AG10803 (cell line): ENCODE measurements at regions not wholly inside any gene's neighbourhood (a gene's known extent, or its start where the extent isn't known, plus 50 kb on each side); places are given as distances from the start of the nearest gene placed in this dataset.
A peak's percentile ranks its signal among the peaks of the same experiment; 100 is the strongest.

ENCODE experiments used
- DNase-seq: peaks from one replicate; pipeline ENCODE4 v3.0.0; 2010; ENCODE audit warnings: low read depth
- H3K4me3 ChIP-seq: 2 replicates; pipeline ENCODE4 v1.5.1; 2011; ENCODE audit warnings: mild to moderate bottlenecking, low read length, control low read depth
- CTCF ChIP-seq: conservative IDR thresholded peaks from 2 replicates; pipeline ENCODE4 v1.5.1; 2011; ENCODE audit warnings: mild to moderate bottlenecking, low read length, control low read depth, inconsistent platforms

DNA sequence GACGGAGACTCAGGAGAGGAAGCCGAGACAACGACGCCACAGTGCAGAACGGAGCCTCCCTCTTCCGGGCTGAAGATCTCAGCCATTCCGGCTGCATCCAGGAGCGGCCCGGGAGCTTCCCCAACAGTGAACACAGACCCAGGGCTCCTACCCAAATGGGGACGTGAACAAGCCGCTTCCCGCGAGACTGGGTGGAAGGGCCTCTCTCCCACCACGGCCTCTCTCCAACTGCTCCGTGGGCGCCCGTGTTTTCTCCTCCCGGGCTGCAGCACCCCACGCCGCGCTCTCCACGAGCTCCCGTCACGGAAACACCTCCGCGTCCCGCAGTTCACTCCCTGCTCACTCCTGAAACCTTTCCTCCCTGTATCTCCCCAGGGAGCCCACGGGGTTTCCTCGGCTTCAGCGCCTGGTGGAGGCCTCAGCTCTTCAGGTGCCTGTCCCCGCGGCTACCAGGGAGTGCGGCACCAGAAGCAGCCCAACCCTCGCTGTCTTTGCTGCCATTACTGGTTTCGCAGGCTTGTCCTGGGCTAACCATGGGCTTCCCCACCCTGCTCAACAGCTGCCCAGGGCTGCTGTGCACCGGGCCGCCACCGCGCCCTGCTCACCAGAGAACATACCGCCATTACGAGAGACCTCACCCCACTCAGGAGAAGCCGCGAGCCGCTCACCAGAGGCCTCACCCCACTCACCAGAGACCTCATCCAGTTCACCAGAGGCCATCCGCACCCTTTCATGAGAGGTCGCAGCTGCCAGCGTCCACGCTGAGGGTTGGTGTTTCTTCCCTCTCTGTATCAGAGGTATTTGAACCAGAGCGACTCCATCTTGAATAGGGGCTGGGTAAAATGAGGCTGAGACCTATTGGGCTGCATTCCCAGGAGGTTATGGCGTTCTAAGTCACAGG lies 922.8 kb downstream of the QKI start:
- no peak for TF ChIP-seq CTCF
- no peak overlapping the region for H3K4me3 ChIP-seq
- DNase-seq: no peak

GRCh38 chr6:164336455-164336854 lies 921.9 kb downstream of the QKI start:
- no peak for TF ChIP-seq CTCF
- no peak overlapping the region for H3K4me3 ChIP-seq
- no peak for DNase-seq

DNA sequence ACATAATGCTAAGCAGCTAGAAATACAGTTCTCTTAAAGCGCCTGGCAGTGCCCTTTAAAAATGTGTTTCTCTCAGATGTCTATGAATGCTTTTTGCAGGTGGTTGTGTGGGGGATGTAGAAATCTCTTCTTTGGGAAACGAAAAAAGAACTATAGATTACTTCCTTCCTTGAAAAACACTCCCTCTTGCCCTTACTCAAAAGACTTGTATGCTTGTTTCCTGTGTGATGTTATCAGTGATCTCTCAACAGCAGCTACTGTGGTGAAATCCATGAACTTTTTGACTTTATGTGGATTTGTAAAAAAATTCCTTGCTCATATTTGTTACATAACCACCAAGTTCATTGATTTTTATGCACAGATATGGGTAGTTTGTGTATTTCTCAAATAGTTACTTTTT lies 916.5 kb downstream of the QKI start:
- no peak for DNase-seq
- no peak for TF ChIP-seq CTCF

DNA sequence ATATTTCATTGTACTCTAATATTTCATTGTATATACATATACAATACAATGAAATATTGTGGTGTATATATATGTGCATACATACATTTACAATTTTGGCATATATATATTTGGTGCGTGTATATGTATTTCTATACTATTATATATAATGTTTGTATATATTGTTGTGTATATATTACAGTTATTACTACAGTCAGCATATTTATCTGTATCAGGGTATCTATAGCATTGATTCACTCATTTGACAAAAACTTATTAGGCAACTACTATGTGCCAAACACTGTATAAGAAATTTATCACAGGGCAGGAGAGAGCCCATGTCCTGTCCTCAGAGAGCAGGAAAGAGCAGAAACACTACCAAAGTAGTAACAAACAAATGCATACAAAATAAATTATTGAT lies 910.6 kb downstream of the QKI start:
- no peak for TF ChIP-seq CTCF
- no peak for DNase-seq
- H3K4me3 ChIP-seq: no peak overlapping the region

More for the DNA sequence above, 916.5 kb downstream of the QKI start:
- H3K4me3 ChIP-seq: no peak overlapping the region

- TF ChIP-seq CTCF: no peak
- peak; percentile 51 for DNase-seq
- no peak overlapping the region for H3K4me3 ChIP-seq
Observed at GRCh38 chr6:164322533-164322932, 908.0 kb downstream of the QKI start.

GRCh38 chr6:164321297-164321696 lies 906.8 kb downstream of the QKI start:
- no peak for TF ChIP-seq CTCF
- no peak overlapping the region for H3K4me3 ChIP-seq
- no peak for DNase-seq

DNA sequence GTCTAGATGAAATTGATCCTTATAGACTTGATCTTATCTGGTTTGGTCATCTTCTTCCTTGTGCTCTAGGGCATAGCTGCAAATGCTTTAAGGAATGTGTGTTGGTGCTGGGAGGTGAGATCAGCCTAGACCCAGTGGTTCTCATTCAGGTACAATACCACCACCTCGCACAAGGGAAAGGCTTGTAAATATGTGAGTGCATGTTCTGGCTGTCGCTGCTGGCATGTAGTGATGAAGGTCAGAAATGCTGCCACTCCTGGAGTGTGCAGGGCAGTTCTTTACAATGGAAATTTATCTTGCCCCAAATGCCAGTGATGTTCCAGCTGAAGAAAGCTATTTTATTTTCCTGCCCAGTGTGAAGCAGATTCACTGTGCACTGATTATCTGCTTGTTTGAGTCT lies 900.9 kb downstream of the QKI start:
- no peak overlapping the region for H3K4me3 ChIP-seq
- no peak for DNase-seq
- TF ChIP-seq CTCF: no peak
